ENCODE measurements at regions not wholly inside any gene's neighbourhood (a gene's known extent, or its start where the extent isn't known, plus 50 kb on each side); places are given as distances from the start of the nearest gene placed in this dataset.

DNA sequence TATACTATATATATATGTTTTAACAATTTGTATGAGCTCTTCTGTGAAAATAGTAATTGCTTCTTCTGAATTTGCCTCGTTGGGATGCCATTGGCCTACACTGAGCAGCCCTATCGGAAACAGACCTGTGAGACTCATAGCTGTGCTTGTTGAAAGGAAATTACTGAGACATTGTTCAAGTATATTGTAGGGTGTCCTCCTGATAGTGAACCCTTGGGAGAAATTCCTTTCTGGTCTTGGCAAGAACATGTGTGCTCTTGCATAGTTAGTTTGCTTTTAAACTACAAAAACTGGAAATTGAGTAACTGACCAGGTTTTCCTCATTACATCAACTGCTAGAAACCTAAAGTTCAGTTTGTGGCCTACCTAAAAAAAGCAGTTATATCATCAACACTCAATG lies 160.9 kb downstream of the LURAP1L start:
- TF ChIP-seq NPAS2 (CRISPR knock-in tag; IDR thresholded peaks at IDR 0.05; ENCODE audit: borderline replicate concordance) (no peak), HOXB5 (CRISPR knock-in tag; IDR thresholded peaks at IDR 0.05) (no peak), NFE2L2 (conservative IDR thresholded peaks at IDR 0.05; ENCODE audit: low read length) (no peak), RARB (CRISPR knock-in tag; IDR thresholded peaks at IDR 0.05) (no peak), PHF8 (IDR thresholded peaks at IDR 0.05; ENCODE audit: borderline replicate concordance, low read depth) (no peak), EP300 (IDR thresholded peaks at IDR 0.05) (no peak), PBX3 (IDR thresholded peaks at IDR 0.05) (no peak), E2F6 (IDR thresholded peaks at IDR 0.05; ENCODE audit: borderline replicate concordance, low read depth) (no peak), HOXA7 (CRISPR knock-in tag; IDR thresholded peaks at IDR 0.05) (no peak), CHD2 (IDR thresholded peaks at IDR 0.05; ENCODE audit: low read length, partially characterized antibody) (no peak), CEBPB (IDR thresholded peaks at IDR 0.05) (no peak), TFCP2L1 (CRISPR knock-in tag; IDR thresholded peaks at IDR 0.05) (no peak), MAZ (IDR thresholded peaks at IDR 0.05; ENCODE audit: borderline replicate concordance, low read depth, low read length) (no peak), HEYL (CRISPR knock-in tag; IDR thresholded peaks at IDR 0.05) (no peak)
- H3K4me3 ChIP-seq: no peak overlapping the region
- ATAC-seq: no peak
- no peaks in the 10 kb centered on the region for H3K9me3 ChIP-seq
- no peak overlapping the region for H3K27ac ChIP-seq
- FAIRE-seq: no peak
- H3K4me1 ChIP-seq: peaks cover 7% of the 10 kb centered on the region; the same call in 1 of the 3 replicates
- ChIA-PET CTCF (no interaction called here), POLR2A (no interaction called here)
- WGBS (ENCODE audit: missing lambda C conversion rate): 68% methylated on average over 2 of the region's 2 CpGs
- no peak for DNase-seq (ENCODE audit: low read depth in 1 of 2, low spot score in 1 of 2)
- no peak overlapping the region for H3K4me2 ChIP-seq

- Histone ChIP-seq H3K4me1 (no peaks in the 10 kb centered on the region), H3K27ac (no peak overlapping the region), H3K4me2 (no peak overlapping the region), H3K9me3 (0 out of 3 replicates have a peak, but pooled peaks cover 5% of the 10 kb centered on the region), H3K4me3 (no peak overlapping the region)
- FAIRE-seq (no peak), DNase-seq (ENCODE audit: low read depth in 1 of 2, low spot score in 1 of 2) (no peak), ATAC-seq (no peak)
- CTCF ChIA-PET: interaction anchor here (0.7 kb wide), 1 partner anchor 26 kb away, joined by 3 read pairs; no protein-coding TSS in a partner anchor
- POLR2A ChIA-PET: no interaction called here
- TF ChIP-seq JUN (IDR thresholded peaks at IDR 0.05) (no peak), EHMT2 (IDR thresholded peaks at IDR 0.05; ENCODE audit: low read depth) (no peak)
- TF ChIP-seq, protein P1, sequence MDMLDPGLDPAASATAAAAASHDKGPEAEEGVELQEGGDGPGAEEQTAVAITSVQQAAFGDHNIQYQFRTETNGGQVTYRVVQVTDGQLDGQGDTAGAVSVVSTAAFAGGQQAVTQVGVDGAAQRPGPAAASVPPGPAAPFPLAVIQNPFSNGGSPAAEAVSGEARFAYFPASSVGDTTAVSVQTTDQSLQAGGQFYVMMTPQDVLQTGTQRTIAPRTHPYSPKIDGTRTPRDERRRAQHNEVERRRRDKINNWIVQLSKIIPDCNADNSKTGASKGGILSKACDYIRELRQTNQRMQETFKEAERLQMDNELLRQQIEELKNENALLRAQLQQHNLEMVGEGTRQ (IDR thresholded peaks at IDR 0.05): no peak
- WGBS (ENCODE audit: missing lambda C conversion rate): 90% methylated on average over 4 of the region's 4 CpGs
Measured at GRCh38 chr9:12954441-12954840, 179.6 kb downstream of the LURAP1L start.

- ATAC-seq (no peak), DNase-seq (ENCODE audit: low read depth in 1 of 2, low spot score in 1 of 2) (no peak), FAIRE-seq (no peak)
- ChIA-PET POLR2A (no interaction called here), CTCF (no interaction called here)
- TF ChIP-seq SMC3 (IDR thresholded peaks at IDR 0.05): no peak
- no peak for TF ChIP-seq HOXB13 (CRISPR knock-in tag; IDR thresholded peaks at IDR 0.05; ENCODE audit: low read depth)
- no peak for TF ChIP-seq EHMT2 (IDR thresholded peaks at IDR 0.05; ENCODE audit: low read depth)
- no peak for TF ChIP-seq HMGXB4 (CRISPR knock-in tag; IDR thresholded peaks at IDR 0.05; ENCODE audit: borderline replicate concordance)
- no peak for TF ChIP-seq ZSCAN20 (CRISPR knock-in tag; IDR thresholded peaks at IDR 0.05)
- no peak for TF ChIP-seq HEYL (CRISPR knock-in tag; IDR thresholded peaks at IDR 0.05)
- no peak for TF ChIP-seq MAX (IDR thresholded peaks at IDR 0.05)
- no peak for TF ChIP-seq CBX8 (IDR thresholded peaks at IDR 0.05)
- H3K4me2 ChIP-seq: no peak overlapping the region
- 68% methylated on average over 11 of the region's 11 CpGs for WGBS (ENCODE audit: missing lambda C conversion rate)
- H3K9me3 ChIP-seq: 0 out of 3 replicates have a peak, but pooled peaks cover 5% of the 10 kb centered on the region
- no peaks in the 10 kb centered on the region for H3K4me1 ChIP-seq
- no peak overlapping the region; a peak in 1 of 6 replicates for H3K27ac ChIP-seq
- no peak overlapping the region for H3K4me3 ChIP-seq
Measured at GRCh38 chr9:12955510-12956163, 180.8 kb downstream of the LURAP1L start.

Data from A549 (cell line).